ENCODE measurements at regions not wholly inside any gene's neighbourhood (a gene's known extent, or its start where the extent isn't known, plus 50 kb on each side); places are given as distances from the start of the nearest gene placed in this dataset.

- TF ChIP-seq EZH2phosphoT487 (conservative IDR thresholded peaks at IDR 0.05; ENCODE audit: low read length) (no peak), CTCF (IDR thresholded peaks at IDR 0.05; ENCODE audit: insufficient read depth, low read length, poor library complexity, severe bottlenecking) (no peak)
- H3K27ac ChIP-seq (ENCODE audit: low read depth, low read length): no peak overlapping the region
- no peaks in the 10 kb centered on the region for H3K79me2 ChIP-seq (ENCODE audit: insufficient read depth, low read length)
- no peaks in the 10 kb centered on the region for H4K20me1 ChIP-seq (ENCODE audit: low read depth, low read length)
- no peaks in the 10 kb centered on the region for H3K27me3 ChIP-seq (ENCODE audit: low read length)
- H3F3A ChIP-seq (ENCODE audit: insufficient read depth): no peaks in the 10 kb centered on the region
- no peak overlapping the region for H3K9ac ChIP-seq (ENCODE audit: low read length)
- H3K4me3 ChIP-seq (ENCODE audit: insufficient read depth, low read length, poor library complexity, severe bottlenecking): no peak overlapping the region
- no peaks in the 10 kb centered on the region for H3K9me2 ChIP-seq (replicated peaks; ENCODE audit: insufficient read depth, low read length)
- H2AFZ ChIP-seq (ENCODE audit: low read depth, low read length, severe bottlenecking): no peak overlapping the region
- H3K9me3 ChIP-seq (ENCODE audit: insufficient read depth, low read length): no peaks in the 10 kb centered on the region
- H3K4me2 ChIP-seq (ENCODE audit: low read depth, low read length, poor library complexity, severe bottlenecking): no peak overlapping the region
- H3K36me3 ChIP-seq (ENCODE audit: low read length): no peaks in the 10 kb centered on the region
These were observed 92.2 kb upstream of the AKR1E2 start for GRCh38 chr10:4733843-4734224.

DNA sequence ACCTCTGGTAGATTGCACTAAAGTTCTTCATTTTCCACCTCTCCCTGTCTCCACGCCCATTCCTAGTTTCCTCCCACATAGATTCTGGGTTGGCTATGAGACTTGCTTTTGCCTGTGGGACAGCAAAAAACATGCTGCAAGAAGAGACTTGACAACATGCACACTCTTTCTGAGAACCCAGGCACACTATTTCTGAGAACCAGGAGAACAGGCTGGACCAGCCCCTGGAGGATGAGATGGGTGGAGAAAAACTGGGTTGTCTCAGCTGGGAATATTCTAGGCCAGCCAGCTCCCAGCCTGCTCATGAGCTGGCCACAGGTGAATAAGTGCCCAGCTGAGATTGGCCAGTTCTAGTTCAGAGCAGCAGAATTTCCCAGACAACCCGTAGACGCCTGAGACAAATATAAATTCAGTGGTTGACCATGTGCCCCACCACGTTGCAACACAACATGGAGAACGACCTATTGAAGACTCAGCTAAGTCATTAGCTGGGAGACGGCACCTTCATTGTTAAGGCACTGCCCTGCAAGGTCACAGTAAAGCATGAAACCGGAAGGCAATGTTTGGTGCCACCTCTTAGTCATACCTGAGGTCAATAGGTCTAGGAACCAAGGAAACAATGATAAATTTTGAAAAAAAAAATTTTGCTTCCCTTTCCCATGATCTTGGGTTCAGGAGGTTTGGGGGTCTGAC is 92.7 kb upstream of the AKR1E2 start:
- Histone ChIP-seq H3K4me2 (ENCODE audit: low read depth, low read length, poor library complexity, severe bottlenecking) (no peak overlapping the region), H3K9me2 (replicated peaks; ENCODE audit: insufficient read depth, low read length) (no peaks in the 10 kb centered on the region), H3K27me3 (ENCODE audit: low read length) (no peaks in the 10 kb centered on the region), H3K9me3 (ENCODE audit: insufficient read depth, low read length) (no peaks in the 10 kb centered on the region), H2AFZ (ENCODE audit: low read depth, low read length, severe bottlenecking) (no peak overlapping the region), H3K27ac (ENCODE audit: low read depth, low read length) (no peak overlapping the region), H4K20me1 (ENCODE audit: low read depth, low read length) (no peaks in the 10 kb centered on the region), H3F3A (ENCODE audit: insufficient read depth) (no peaks in the 10 kb centered on the region), H3K4me3 (ENCODE audit: insufficient read depth, low read length, poor library complexity, severe bottlenecking) (no peak overlapping the region), H3K36me3 (ENCODE audit: low read length) (no peaks in the 10 kb centered on the region), H3K79me2 (ENCODE audit: insufficient read depth, low read length) (no peaks in the 10 kb centered on the region), H3K9ac (ENCODE audit: low read length) (no peak overlapping the region)
- no peak for TF ChIP-seq CTCF (IDR thresholded peaks at IDR 0.05; ENCODE audit: insufficient read depth, low read length, poor library complexity, severe bottlenecking)
- TF ChIP-seq EZH2phosphoT487 (conservative IDR thresholded peaks at IDR 0.05; ENCODE audit: low read length): no peak

DNA sequence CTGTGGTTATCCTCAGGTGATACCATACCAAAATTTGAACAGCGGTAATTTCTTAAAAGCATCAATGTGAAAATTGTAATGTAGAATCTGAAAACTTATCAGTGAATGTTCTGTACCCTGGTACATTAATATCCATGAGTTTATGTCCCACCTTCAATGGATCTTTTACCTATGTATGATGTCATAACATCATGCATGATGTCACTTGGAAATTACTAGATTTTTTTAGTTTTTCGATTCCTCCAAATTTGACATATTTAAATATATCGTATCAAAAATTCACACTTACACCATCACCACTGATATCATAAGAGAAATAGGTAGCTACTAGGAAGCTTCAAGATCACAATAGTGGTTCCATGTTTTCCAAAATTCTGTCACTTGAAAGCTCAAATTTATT is 95.0 kb upstream of the AKR1E2 start:
- no peaks in the 10 kb centered on the region for H3K27me3 ChIP-seq (ENCODE audit: low read length)
- no peak overlapping the region for H3K27ac ChIP-seq (ENCODE audit: low read depth, low read length)
- H3F3A ChIP-seq (ENCODE audit: insufficient read depth): no peaks in the 10 kb centered on the region
- H3K9ac ChIP-seq (ENCODE audit: low read length): no peak overlapping the region
- no peaks in the 10 kb centered on the region for H4K20me1 ChIP-seq (ENCODE audit: low read depth, low read length)
- no peak overlapping the region for H2AFZ ChIP-seq (ENCODE audit: low read depth, low read length, severe bottlenecking)
- no peak overlapping the region for H3K4me2 ChIP-seq (ENCODE audit: low read depth, low read length, poor library complexity, severe bottlenecking)
- no peaks in the 10 kb centered on the region for H3K79me2 ChIP-seq (ENCODE audit: insufficient read depth, low read length)
- H3K9me2 ChIP-seq (replicated peaks; ENCODE audit: insufficient read depth, low read length): no peaks in the 10 kb centered on the region
- no peaks in the 10 kb centered on the region for H3K36me3 ChIP-seq (ENCODE audit: low read length)
- no peak overlapping the region for H3K4me3 ChIP-seq (ENCODE audit: insufficient read depth, low read length, poor library complexity, severe bottlenecking)
- TF ChIP-seq CTCF (IDR thresholded peaks at IDR 0.05; ENCODE audit: insufficient read depth, low read length, poor library complexity, severe bottlenecking): no peak
- TF ChIP-seq EZH2phosphoT487 (conservative IDR thresholded peaks at IDR 0.05; ENCODE audit: low read length): no peak
- no peaks in the 10 kb centered on the region for H3K9me3 ChIP-seq (ENCODE audit: insufficient read depth, low read length)
